ENCODE measurements at regions not wholly inside any gene's neighbourhood (a gene's known extent, or its start where the extent isn't known, plus 50 kb on each side); places are given as distances from the start of the nearest gene placed in this dataset.
"Not testable (repeated sequence)": the region's sequence is repeated elsewhere in the genome, so short reads cannot be mapped to it uniquely, and the experiment has no call there.

DNA sequence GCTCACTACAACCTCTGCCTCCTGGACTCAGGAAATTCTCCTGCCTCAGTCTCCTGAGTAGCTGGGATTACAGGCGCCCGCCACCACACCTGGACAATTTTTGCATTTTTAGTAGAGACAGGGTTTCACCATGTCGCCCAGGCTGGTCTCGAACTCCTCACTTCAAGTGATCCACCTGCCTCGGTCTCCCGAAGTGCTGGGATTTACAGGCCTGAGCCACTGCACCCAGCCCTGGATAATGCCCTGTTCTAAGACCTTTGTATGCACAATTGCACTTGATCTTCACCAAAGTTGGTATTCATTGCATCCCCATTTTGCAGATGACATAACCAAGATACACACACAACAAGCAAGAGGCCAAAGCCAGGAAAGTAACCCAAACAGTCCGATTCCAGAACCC, 97.7 kb upstream of the CARD11 start:
- DNase-seq (ENCODE audit: low read depth, low spot score) (no peak), FAIRE-seq (no peak)
- H3K36me3 ChIP-seq (ENCODE audit: control insufficient read depth in 2 of 2, extremely low read depth in 1 of 2, insufficient read depth in 2 of 2, low read length in 2 of 2), result no peaks in the 10 kb centered on the region
- no peak overlapping the region for H3K4me3 ChIP-seq (ENCODE audit: control insufficient read depth in 2 of 3, extremely low read depth in 1 of 3, insufficient read depth in 2 of 3, low read depth in 1 of 3, low read length in 3 of 3)
- H3K9me3 ChIP-seq (ENCODE audit: control insufficient read depth, low read depth, low read length), result no peaks in the 10 kb centered on the region
- no peak overlapping the region for H3K4me2 ChIP-seq (ENCODE audit: control insufficient read depth, extremely low read depth, insufficient read depth, low read depth, low read length)
- peaks cover 12% of the 10 kb centered on the region for H3K27me3 ChIP-seq (ENCODE audit: control insufficient read depth, extremely low read depth, insufficient read depth, low read length)
- H3K27ac ChIP-seq (ENCODE audit: control insufficient read depth, insufficient read depth, low read length), result no peak overlapping the region
- dilution Hi-C loops (cut with MboI; ENCODE audit: extremely low pct_ligation_motif_present, low sequenced_read_pairs), result no loop called here
- TF ChIP-seq EZH2 (IDR thresholded peaks at IDR 0.05; ENCODE audit: low read length), result no peak
- TF ChIP-seq, protein P1, sequence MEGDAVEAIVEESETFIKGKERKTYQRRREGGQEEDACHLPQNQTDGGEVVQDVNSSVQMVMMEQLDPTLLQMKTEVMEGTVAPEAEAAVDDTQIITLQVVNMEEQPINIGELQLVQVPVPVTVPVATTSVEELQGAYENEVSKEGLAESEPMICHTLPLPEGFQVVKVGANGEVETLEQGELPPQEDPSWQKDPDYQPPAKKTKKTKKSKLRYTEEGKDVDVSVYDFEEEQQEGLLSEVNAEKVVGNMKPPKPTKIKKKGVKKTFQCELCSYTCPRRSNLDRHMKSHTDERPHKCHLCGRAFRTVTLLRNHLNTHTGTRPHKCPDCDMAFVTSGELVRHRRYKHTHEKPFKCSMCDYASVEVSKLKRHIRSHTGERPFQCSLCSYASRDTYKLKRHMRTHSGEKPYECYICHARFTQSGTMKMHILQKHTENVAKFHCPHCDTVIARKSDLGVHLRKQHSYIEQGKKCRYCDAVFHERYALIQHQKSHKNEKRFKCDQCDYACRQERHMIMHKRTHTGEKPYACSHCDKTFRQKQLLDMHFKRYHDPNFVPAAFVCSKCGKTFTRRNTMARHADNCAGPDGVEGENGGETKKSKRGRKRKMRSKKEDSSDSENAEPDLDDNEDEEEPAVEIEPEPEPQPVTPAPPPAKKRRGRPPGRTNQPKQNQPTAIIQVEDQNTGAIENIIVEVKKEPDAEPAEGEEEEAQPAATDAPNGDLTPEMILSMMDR (optimal IDR thresholded peaks at IDR 0.05 in 1 of 3, IDR thresholded peaks at IDR 0.05 in 1 of 3, conservative IDR thresholded peaks at IDR 0.05 in 1 of 3; ENCODE audit: extremely low read depth in 1 of 3, insufficient read depth in 2 of 3, low read length in 3 of 3), result no peak
- no peaks in the 10 kb centered on the region for H3K9me1 ChIP-seq (ENCODE audit: control insufficient read depth, extremely low read depth, insufficient read depth, low read length)
- no peak overlapping the region for H3K9ac ChIP-seq (ENCODE audit: control insufficient read depth, extremely low read depth, insufficient read depth, low read length)
- H2AFZ ChIP-seq (ENCODE audit: control insufficient read depth, low read length), result no peak overlapping the region
- no peaks in the 10 kb centered on the region for H3K4me1 ChIP-seq (ENCODE audit: control insufficient read depth, extremely low read depth, insufficient read depth, low read length)
- H4K20me1 ChIP-seq (ENCODE audit: control insufficient read depth, extremely low read depth, insufficient read depth, low read length), result no peaks in the 10 kb centered on the region
- H3K79me2 ChIP-seq (ENCODE audit: control insufficient read depth, insufficient read depth, low read length), result no peaks in the 10 kb centered on the region

DNA sequence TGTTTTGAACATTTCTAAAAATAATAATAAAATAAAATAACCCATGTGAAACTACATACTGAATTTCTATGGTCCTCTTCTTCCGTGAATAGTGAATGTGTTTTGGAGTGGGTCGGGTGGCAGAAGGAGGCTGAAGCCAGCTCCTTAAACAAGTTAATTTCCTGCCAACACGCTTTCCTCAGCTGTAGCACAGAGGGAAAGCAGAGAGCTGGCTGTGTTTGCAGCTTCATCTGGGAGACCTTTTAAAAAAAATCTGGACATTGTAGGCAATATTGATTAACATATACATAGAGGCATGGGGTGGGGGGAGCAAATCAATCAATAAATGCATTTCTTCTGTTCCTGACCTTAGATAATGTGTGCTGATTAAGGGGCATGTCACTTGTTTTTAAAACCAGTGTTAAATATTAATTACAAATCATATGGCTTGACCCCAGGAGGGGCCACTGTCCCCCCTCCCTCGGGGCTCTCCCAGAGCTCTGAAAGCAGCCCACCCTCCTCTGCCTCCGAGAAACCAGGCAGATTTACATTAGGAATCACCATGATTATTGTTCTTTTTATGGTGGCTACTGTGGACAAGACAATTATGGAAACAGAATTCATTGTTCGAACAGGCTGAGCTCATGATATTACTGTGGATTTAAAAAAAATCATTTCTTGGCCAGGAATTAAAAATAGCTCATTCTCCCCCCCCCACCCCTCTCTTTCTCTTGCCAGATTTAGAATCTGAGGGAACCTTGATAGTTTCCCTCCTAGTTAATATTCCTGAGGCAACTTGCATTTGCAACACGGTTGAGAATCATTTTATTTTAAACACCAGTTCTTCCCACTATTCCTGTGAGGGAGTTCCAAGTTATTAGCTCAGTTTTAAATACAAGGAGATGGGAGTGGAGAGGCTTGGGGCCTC, 100.5 kb upstream of the CARD11 start:
- DNase-seq (ENCODE audit: low read depth, low spot score), result no peak
- H3K9me1 ChIP-seq (ENCODE audit: control insufficient read depth, extremely low read depth, insufficient read depth, low read length), result no peaks in the 10 kb centered on the region
- H3K4me3 ChIP-seq (ENCODE audit: control insufficient read depth in 2 of 3, extremely low read depth in 1 of 3, insufficient read depth in 2 of 3, low read depth in 1 of 3, low read length in 3 of 3), result no peak overlapping the region
- H3K79me2 ChIP-seq (ENCODE audit: control insufficient read depth, insufficient read depth, low read length), result no peaks in the 10 kb centered on the region
- H4K20me1 ChIP-seq (ENCODE audit: control insufficient read depth, extremely low read depth, insufficient read depth, low read length), result no peaks in the 10 kb centered on the region
- FAIRE-seq, result no peak
- no peaks in the 10 kb centered on the region for H3K4me1 ChIP-seq (ENCODE audit: control insufficient read depth, extremely low read depth, insufficient read depth, low read length)
- H2AFZ ChIP-seq (ENCODE audit: control insufficient read depth, low read length), result no peak overlapping the region
- H3K9ac ChIP-seq (ENCODE audit: control insufficient read depth, extremely low read depth, insufficient read depth, low read length), result no peak overlapping the region
- H3K36me3 ChIP-seq (ENCODE audit: control insufficient read depth in 2 of 2, extremely low read depth in 1 of 2, insufficient read depth in 2 of 2, low read length in 2 of 2), result no peaks in the 10 kb centered on the region
- no peak for TF ChIP-seq EZH2 (IDR thresholded peaks at IDR 0.05; ENCODE audit: low read length)
- TF ChIP-seq, protein P1 (optimal IDR thresholded peaks at IDR 0.05 in 1 of 3, IDR thresholded peaks at IDR 0.05 in 1 of 3, conservative IDR thresholded peaks at IDR 0.05 in 1 of 3; ENCODE audit: extremely low read depth in 1 of 3, insufficient read depth in 2 of 3, low read length in 3 of 3), result no peak
- no peaks in the 10 kb centered on the region for H3K9me3 ChIP-seq (ENCODE audit: control insufficient read depth, low read depth, low read length)
- dilution Hi-C loops (cut with MboI; ENCODE audit: extremely low pct_ligation_motif_present, low sequenced_read_pairs), result no loop called here
- H3K27ac ChIP-seq (ENCODE audit: control insufficient read depth, insufficient read depth, low read length), result no peak overlapping the region
- peaks cover 12% of the 10 kb centered on the region for H3K27me3 ChIP-seq (ENCODE audit: control insufficient read depth, extremely low read depth, insufficient read depth, low read length)
- no peak overlapping the region for H3K4me2 ChIP-seq (ENCODE audit: control insufficient read depth, extremely low read depth, insufficient read depth, low read depth, low read length)

DNA sequence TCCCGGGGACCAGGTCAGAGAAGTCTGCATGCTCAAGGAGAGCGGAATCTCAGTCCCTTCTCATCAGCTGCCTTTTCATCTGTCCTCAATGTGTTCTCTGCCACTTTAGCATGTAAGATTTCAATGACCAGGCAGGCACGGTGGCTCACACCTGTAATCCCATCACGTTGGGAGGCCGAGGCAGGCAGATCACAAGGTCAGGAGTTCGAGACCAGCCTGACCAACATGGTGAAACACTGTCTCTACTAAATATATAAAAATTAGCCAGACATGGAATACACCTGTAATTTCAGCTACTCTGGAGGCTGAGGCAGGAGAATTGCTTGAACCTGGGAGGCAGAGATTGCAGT, 101.1 kb upstream of the CARD11 start:
- H3K36me3 ChIP-seq (ENCODE audit: control insufficient read depth in 2 of 2, extremely low read depth in 1 of 2, insufficient read depth in 2 of 2, low read length in 2 of 2); H4K20me1 ChIP-seq (ENCODE audit: control insufficient read depth, extremely low read depth, insufficient read depth, low read length); H3K4me3 ChIP-seq (ENCODE audit: control insufficient read depth in 2 of 3, extremely low read depth in 1 of 3, insufficient read depth in 2 of 3, low read depth in 1 of 3, low read length in 3 of 3); H3K4me2 ChIP-seq (ENCODE audit: control insufficient read depth, extremely low read depth, insufficient read depth, low read depth, low read length); dilution Hi-C loops (cut with MboI; ENCODE audit: extremely low pct_ligation_motif_present, low sequenced_read_pairs); H2AFZ ChIP-seq (ENCODE audit: control insufficient read depth, low read length); FAIRE-seq; H3K9me3 ChIP-seq (ENCODE audit: control insufficient read depth, low read depth, low read length); DNase-seq (ENCODE audit: low read depth, low spot score); H3K9me1 ChIP-seq (ENCODE audit: control insufficient read depth, extremely low read depth, insufficient read depth, low read length); H3K27ac ChIP-seq (ENCODE audit: control insufficient read depth, insufficient read depth, low read length); H3K9ac ChIP-seq (ENCODE audit: control insufficient read depth, extremely low read depth, insufficient read depth, low read length); H3K79me2 ChIP-seq (ENCODE audit: control insufficient read depth, insufficient read depth, low read length); H3K4me1 ChIP-seq (ENCODE audit: control insufficient read depth, extremely low read depth, insufficient read depth, low read length): not testable (repeated sequence)
- peaks cover 14% of the 10 kb centered on the region for H3K27me3 ChIP-seq (ENCODE audit: control insufficient read depth, extremely low read depth, insufficient read depth, low read length)

Measured in keratinocyte (primary cell).